GM19372 (cell line): ENCODE measurements at regions not wholly inside any gene's neighbourhood (a gene's known extent, or its start where the extent isn't known, plus 50 kb on each side); places are given as distances from the start of the nearest gene placed in this dataset.
"Not testable (repeated sequence)": the region's sequence is repeated elsewhere in the genome, so short reads cannot be mapped to it uniquely, and the experiment has no call there.

Source experiments
- ATAC-seq: cut with Tn5 transposase; IDR thresholded peaks from one replicate; pipeline ENCODE4 v1.9.1; 2021; ENCODE audit warnings: mild to moderate bottlenecking, low read depth, moderate library complexity; ENCODE audit not compliant: unreplicated experiment

- no peak for ATAC-seq
These were observed 50.2 kb upstream of the FAM174B start for GRCh38 chr15:92705764-92706163.

GRCh38 chr15:92706201-92706600, 50.6 kb upstream of the FAM174B start:
- ATAC-seq: no peak

- ATAC-seq: no peak
These were observed 52.4 kb upstream of the FAM174B start for GRCh38 chr15:92707880-92708551.

GRCh38 chr15:92708635-92709034, 53.1 kb upstream of the FAM174B start:
- no peak for ATAC-seq

DNA sequence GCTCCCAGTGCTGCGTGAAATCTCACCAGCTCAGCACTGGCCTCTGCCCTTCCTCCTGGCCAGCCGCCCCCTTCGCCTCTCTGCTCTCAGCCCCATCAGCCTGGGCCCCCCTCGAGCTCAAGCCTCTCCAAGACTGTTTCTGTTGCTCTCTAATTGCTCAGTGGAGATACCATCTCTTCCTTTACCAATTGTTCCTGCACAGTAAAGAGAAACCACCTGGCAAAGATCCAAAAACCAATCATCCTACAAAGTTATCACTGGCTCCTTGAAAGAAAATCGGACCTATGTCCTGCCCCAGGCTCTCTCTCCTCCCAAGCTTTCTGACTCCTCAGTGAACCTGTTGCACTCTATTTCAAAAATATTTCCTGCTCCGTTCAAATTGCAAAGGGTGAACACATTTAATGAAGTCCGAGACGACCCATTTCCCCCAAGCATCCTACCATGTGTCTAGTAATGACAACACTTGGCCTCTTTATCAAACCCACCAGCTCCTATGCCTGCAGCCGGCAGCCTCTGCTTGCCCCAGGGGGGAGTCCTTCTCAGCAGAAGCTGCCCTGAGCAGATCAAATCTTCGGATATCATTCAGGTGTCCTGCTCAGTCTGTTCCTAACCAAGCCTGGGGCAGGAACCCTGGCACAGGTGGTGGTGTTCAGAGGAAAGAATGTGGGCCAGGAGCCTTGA, 53.7 kb upstream of the FAM174B start:
- no peak for ATAC-seq

- no peak for ATAC-seq
These were observed 55.9 kb upstream of the FAM174B start for GRCh38 chr15:92711457-92711831.

GRCh38 chr15:92714077-92714476, 58.5 kb upstream of the FAM174B start:
- peak; percentile 29 for ATAC-seq

GRCh38 chr15:92714477-92715401, 59.2 kb upstream of the FAM174B start:
- peak; percentile 75 for ATAC-seq

GRCh38 chr15:92715758-92716157, 60.2 kb upstream of the FAM174B start:
- no peak for ATAC-seq

DNA sequence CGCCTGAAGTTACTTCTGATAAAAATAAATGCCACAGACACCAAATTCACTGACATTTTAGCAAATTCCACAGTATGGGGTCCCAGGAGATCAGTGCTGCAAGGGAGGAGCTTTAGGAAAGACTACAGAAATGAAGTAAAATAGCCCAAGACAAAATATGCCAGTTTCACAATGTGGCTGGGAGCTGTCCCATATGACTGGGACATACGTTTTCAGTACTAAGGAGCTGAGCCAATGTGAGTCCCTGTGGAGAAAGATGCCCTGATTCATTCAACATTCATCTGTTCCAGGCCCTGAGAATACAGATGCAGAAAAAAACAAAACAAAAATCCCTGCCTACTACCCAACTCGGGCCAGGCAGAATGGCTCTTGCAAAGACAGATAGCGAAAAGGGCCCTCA, 63.4 kb upstream of the FAM174B start:
- no peak for ATAC-seq

DNA sequence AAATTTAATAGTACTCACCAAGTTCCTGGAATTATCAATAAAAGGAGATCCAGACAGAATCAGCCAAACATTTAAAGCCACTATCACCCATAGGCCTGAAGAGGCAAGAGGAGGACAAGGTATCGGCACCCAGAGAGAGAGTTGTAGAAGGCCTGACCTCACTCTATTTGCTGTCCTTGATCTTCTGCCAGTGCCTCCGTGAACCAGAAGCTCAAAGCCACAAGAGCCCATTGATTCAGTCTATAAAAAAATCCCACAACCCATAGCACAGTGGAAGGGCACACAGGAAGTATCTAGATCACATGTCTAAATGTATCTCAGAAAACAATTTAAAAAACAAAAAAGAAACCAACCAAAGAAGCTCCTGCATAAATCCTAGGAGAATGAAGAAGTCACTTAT, 68.6 kb upstream of the FAM174B start:
- no peak for ATAC-seq

DNA sequence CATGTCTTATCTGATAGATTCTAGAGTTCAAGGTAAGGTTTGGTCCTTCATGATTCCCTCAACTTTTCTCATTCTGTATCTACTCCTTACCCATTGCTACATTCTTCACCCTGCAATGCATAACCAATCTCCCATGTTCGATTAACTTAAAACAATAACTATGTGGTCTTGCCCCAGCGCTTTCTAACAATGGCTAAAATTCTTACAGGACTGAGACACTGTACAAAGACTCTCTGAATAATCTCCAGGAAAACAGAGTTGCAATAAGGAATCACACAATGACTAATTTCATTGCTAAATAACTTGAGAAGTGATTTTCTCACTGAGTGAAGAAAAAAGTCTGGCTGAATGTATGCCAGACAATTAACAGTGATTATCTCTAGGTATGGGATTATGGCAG, 69.6 kb upstream of the FAM174B start:
- no peak for ATAC-seq

DNA sequence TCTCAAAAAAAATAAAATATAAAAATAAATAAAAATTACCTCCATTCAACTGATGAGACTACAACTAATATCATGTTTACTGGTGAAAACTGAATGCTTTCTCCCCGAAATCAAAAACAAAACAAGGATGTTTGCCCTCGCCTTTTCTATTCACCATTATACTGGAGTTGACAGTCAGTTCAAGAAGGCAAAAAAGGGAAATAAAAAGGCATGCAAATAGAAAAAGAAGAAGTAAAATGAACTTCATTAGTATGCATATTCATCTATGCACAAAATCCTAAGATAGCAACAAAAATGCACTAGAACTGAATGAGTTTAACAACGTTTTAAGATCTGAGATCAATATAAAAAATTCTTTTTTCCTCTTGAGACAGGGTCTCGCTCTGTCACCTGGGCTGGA, 72.7 kb upstream of the FAM174B start:
- no peak for ATAC-seq

GRCh38 chr15:92733090-92733933, 77.7 kb upstream of the FAM174B start:
- ATAC-seq: no peak

GRCh38 chr15:92733934-92734521, 78.5 kb upstream of the FAM174B start:
- ATAC-seq: no peak

DNA sequence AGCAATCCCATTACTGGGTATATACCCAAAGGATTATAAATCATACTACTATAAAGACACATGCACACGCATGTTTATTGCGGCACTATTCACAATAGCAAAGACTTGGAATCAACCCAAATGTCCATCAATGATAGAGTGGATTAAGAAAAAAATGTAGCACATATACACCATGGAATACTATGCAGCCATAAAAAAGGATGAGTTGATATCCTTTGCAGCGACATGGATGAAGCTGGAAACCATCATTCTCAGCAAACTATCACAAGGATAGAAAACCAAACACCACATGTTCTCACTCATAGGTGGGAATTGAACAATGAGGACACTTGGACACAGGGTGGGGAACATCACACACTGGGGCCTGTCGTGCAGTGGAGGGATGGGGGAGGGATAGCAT, 83.7 kb upstream of the FAM174B start:
- not testable (repeated sequence) for ATAC-seq

DNA sequence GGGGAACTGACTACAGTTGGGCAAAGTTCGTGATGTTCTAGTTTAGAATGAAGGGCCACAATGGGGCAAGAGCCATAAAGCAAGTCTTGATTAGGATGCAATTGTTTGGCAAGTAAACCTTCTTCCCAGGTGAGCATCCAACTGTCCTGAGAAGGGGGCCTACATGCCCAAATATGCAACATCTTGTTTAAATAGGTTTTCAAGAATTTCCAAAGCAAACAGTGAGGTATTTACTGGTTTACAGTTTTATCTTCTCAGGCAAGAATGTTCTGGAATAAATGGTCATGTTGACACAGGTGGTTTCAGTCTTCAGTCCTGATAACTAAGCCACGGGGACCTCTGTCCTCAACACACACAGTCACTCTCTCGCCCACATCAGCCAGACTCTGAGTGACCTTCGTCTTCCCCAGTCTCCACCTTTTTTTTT, 90.3 kb upstream of the FAM174B start:
- ATAC-seq: no peak

- no peak for ATAC-seq
These were observed 91.5 kb upstream of the FAM174B start for GRCh38 chr15:92747047-92747446.

GRCh38 chr15:92749216-92749615, 93.6 kb upstream of the FAM174B start:
- ATAC-seq: no peak

DNA sequence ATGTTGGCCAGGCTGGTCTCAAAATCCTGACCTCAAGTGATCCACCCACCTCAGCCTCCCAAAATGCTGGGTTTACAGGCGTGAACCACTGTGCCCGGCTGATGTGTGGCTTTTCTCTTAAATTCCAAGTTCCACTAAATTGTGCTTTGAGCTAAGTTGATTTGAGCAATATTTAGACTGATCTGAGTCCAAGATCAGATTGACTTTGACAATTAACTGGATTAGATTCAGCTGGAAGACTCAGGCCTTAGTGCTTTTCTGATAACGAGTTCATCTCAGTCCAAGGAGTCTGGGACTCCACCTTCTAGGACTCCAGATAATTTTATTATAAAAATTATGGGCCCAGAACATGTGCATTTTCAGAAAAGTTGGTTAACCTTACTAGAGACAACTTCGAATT, 94.4 kb upstream of the FAM174B start:
- no peak for ATAC-seq
